ENCODE measurements at regions not wholly inside any gene's neighbourhood (a gene's known extent, or its start where the extent isn't known, plus 50 kb on each side); places are given as distances from the start of the nearest gene placed in this dataset.

- intact Hi-C loops (cut with DNase I, micrococcal nuclease): no loop called here
- ChIA-PET CTCF (no interaction called here), POLR2A (no interaction called here)
- H3K27me3 ChIP-seq (ENCODE audit: control insufficient read depth in 1 of 2, insufficient read depth in 2 of 2, low read length in 2 of 2): no peaks in the 10 kb centered on the region
- no peaks in the 10 kb centered on the region for H3K4me1 ChIP-seq (ENCODE audit: insufficient read depth, low read length)
- H3K9me3 ChIP-seq (ENCODE audit: control insufficient read depth in 1 of 2, insufficient read depth in 1 of 2, low read length in 2 of 2): peaks cover 0 to 4% of the 10 kb centered on the region in 2 experiments
- Mint-ChIP-seq H3K4me1 (ENCODE audit: low read depth) (no peaks in the 10 kb centered on the region), H3K27ac (no peak overlapping the region), H3K27me3 (no peaks in the 10 kb centered on the region), H3K9me3 (peaks cover 4% of the 10 kb centered on the region), H3K36me3 (ENCODE audit: low read depth) (no peaks in the 10 kb centered on the region), H3K4me3 (no peak overlapping the region)
- no peaks in the 10 kb centered on the region for H3K36me3 ChIP-seq (ENCODE audit: insufficient read depth, low read length)
- H3K4me3 ChIP-seq (ENCODE audit: low read length): no peak overlapping the region
- no peak for ATAC-seq (ENCODE audit: poor library complexity)
- H3K27ac ChIP-seq (ENCODE audit: low read depth in 1 of 2, low read length in 2 of 2): no peak overlapping the region
- no peak for DNase-seq
- TF ChIP-seq CTCF (IDR thresholded peaks at IDR 0.05): no peak
Observed at GRCh38 chr4:29289118-29289517, 1431.1 kb upstream of the PCDH7 start.

GRCh38 chr4:29295280-29295679 is 1424.9 kb upstream of the PCDH7 start:
- Mint-ChIP-seq H3K36me3 (ENCODE audit: low read depth) (no peaks in the 10 kb centered on the region), H3K4me1 (ENCODE audit: low read depth) (no peaks in the 10 kb centered on the region), H3K4me3 (no peak overlapping the region), H3K9me3 (peaks cover 4% of the 10 kb centered on the region), H3K27ac (no peak overlapping the region), H3K27me3 (no peaks in the 10 kb centered on the region)
- no peaks in the 10 kb centered on the region for H3K27me3 ChIP-seq (ENCODE audit: control insufficient read depth in 1 of 2, insufficient read depth in 2 of 2, low read length in 2 of 2)
- H3K27ac ChIP-seq (ENCODE audit: low read depth in 1 of 2, low read length in 2 of 2): no peak overlapping the region
- ChIA-PET POLR2A (no interaction called here), CTCF (no interaction called here)
- intact Hi-C loops (cut with DNase I, micrococcal nuclease): no loop called here
- no peaks in the 10 kb centered on the region for H3K36me3 ChIP-seq (ENCODE audit: insufficient read depth, low read length)
- no peak for ATAC-seq (ENCODE audit: poor library complexity)
- DNase-seq: no peak
- H3K4me1 ChIP-seq (ENCODE audit: insufficient read depth, low read length): no peaks in the 10 kb centered on the region
- H3K4me3 ChIP-seq (ENCODE audit: low read length): no peak overlapping the region
- no peak for TF ChIP-seq CTCF (IDR thresholded peaks at IDR 0.05)
- H3K9me3 ChIP-seq (ENCODE audit: control insufficient read depth in 1 of 2, insufficient read depth in 1 of 2, low read length in 2 of 2): peaks cover 0 to 4% of the 10 kb centered on the region in 2 experiments

- Mint-ChIP-seq H3K4me1 (ENCODE audit: low read depth) (no peaks in the 10 kb centered on the region), H3K27ac (no peak overlapping the region), H3K27me3 (no peaks in the 10 kb centered on the region), H3K36me3 (ENCODE audit: low read depth) (no peaks in the 10 kb centered on the region), H3K9me3 (peaks cover 17% of the 10 kb centered on the region), H3K4me3 (no peak overlapping the region)
- Histone ChIP-seq H3K27ac (ENCODE audit: low read depth in 1 of 2, low read length in 2 of 2) (no peak overlapping the region), H3K36me3 (ENCODE audit: insufficient read depth, low read length) (no peaks in the 10 kb centered on the region), H3K4me1 (ENCODE audit: insufficient read depth, low read length) (no peaks in the 10 kb centered on the region), H3K27me3 (ENCODE audit: control insufficient read depth in 1 of 2, insufficient read depth in 2 of 2, low read length in 2 of 2) (no peaks in the 10 kb centered on the region), H3K9me3 (ENCODE audit: control insufficient read depth in 1 of 2, insufficient read depth in 1 of 2, low read length in 2 of 2) (peaks cover 0 to 4% of the 10 kb centered on the region in 2 experiments), H3K4me3 (ENCODE audit: low read length) (no peak overlapping the region)
- ChIA-PET CTCF (no interaction called here), POLR2A (no interaction called here)
- DNase-seq (no peak), ATAC-seq (ENCODE audit: poor library complexity) (no peak)
- intact Hi-C loops (cut with DNase I, micrococcal nuclease): no loop called here
- TF ChIP-seq CTCF (IDR thresholded peaks at IDR 0.05): no peak
Observed at GRCh38 chr4:29304595-29304994, 1415.6 kb upstream of the PCDH7 start.

All from CD4-positive, alpha-beta T cell (primary cell).